DMS53 (cell line): ENCODE measurements at regions not wholly inside any gene's neighbourhood (a gene's known extent, or its start where the extent isn't known, plus 50 kb on each side); places are given as distances from the start of the nearest gene placed in this dataset.

ENCODE experiments used
- DNase-seq: peaks from one replicate; lab custom pipeline; 2025; lab: John Stamatoyannopoulos, UW

- no peak for DNase-seq
These were observed 131.8 kb upstream of the HS6ST1 start for GRCh38 chr2:128450211-128451024.

DNA sequence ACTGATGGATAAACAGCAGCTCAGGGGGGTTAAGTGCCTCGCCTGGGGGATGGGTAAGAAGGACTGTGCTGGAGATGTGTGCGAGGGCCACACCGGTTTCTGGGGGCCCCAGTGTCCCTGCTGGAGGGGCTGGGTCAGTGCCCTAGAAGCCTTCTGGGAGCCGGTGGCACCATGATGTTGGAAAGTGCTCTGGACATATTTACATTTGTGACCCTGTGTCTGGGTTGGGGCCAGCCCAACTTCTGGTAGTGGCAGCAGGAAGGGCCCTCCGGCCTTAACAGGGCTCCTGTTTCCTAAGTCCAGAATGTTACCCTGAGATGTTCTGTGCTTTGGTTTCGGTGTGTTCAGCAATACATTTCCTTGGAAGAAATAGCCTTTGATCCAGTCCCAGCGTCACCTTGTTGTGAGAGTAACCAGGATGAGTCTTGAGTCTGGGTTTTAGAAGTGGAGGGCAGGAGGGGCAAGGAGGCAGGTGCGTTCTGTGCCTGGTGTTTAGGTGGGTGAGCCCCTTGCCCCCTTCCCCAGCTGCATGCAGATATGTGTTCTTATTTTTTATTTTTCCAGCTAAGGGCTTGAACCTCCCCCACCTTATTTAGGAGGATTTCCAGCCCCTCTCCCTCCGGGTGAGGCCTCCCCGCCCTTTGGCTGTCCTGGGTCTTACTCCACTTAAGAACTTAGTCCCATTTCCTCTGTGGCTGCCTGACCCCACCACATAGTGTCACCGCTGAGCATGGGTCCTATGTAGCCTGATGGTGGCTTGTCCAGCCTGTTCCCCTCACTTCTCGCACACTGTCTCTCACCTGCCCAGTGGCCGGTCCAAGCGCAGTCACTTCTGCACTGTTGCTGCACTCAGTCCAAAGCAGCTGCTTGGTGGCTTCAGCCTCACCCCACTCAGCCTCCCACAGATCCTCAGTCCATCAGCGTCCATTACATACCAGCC is 132.7 kb upstream of the HS6ST1 start:
- DNase-seq = no peak

DNA sequence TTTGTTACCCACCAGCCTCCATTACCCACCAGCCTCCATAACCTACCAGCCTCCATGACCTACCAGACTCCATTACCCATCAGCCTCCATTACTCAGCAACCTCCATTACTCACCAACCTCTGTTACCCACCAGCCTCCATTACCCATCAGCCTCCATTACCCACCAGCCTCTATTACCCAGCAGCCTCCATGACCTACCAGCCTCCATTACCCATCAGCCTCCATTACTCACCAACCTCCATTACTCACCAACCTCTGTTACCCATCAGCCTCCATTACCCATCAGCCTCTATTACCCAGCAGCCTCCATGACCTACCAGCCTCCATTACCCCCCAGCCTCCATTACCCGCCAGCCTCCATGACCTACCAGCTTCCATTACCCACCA is 133.3 kb upstream of the HS6ST1 start:
- DNase-seq = no peak

DNA sequence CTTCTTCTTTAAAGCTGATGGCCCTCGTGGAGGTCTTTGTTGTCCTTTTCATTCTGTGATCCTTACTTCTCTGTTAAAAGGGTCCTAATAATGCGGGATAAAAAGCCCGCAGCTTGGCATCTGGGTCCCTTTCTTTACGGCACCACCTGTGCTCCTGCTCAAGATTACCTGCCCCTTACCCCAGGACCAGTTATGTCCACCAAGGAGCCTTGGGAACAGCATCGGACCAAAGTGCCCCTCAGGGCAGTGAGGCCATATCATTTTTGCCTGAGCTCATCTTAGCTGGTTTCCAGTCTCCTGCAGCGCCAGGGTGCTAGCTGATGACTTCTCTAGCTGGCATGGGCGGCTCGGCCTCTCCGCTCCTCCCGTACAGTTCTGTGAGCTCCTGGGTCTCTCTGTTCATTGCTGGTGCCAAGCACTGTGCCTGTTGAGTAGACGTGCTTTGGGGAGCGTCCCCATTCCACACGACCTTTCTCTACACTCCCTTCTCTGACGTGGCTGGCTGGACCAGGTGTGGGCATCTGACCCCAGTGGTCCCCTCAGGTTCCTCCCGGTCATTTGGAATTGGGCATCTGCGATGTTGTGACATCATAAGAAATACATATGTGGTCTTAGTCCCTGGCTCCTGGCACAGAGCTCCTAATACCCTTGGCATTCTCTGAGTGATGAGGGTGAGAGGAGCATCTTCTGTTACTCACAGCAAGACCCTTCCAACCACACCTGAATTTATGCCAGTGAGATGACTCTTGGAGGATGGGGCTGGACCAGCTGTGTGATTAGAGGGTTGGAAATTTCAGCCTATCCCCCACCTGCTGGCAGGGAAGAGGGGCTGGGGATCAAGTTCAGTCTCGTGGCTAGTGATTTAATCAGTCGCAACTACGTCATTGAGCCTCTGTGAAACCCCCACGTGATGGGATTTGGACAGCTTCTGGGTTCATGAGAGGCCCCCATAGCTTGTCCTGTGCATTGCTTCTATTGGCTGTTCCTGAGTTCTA is 134.2 kb upstream of the HS6ST1 start:
- DNase-seq = no peak

DNA sequence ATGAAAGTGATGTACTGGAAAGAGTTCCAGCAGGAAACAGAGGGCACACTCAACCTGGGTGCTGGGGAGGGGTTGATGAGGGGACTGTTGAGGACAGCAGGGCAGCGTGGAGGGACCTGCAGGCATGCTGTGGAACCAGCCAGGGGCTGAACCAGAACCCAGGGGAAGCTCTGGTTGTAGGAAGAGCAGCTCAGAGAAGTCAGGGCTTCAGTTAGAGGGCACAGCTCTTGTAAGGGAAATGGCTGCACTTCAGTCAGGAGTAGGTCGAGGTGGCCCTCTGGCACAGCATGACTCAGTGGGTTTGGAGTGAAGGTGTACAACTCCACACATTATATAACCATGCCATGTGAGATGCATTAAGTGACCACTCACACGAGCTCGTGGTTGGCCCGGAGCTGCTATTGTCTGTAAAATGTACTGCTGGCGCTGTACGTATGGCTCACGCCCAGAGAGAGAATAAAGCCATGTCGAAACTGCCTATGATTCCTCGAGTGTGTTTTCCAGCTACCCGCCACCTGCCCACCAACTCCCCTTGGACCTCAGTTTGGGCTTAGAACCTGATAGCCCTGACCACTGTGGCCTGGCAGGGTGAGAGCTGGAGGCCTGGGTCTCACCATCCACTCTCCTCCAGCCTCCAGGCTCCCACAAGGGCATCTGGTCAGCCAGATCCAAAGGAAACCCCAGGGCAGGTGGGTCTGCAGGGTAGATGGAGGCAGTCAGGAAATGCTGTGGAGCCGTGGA is 136.5 kb upstream of the HS6ST1 start:
- DNase-seq = no peak

DNA sequence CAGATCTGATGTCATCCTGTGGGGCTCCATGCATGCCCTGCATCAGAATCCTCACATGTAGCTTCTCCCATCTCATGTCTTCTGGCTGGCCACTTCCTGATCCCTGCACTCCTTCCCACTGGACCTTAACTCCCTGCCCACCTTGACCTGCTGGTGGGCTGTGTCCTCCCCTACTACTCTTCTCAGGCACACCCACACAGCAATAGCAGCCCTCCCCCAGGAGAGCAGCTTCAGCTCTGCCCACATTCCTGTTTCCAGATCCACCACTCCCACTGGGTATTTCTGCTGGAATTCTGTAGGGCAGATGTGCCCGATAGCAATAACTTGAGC is 137.0 kb upstream of the HS6ST1 start:
- DNase-seq = no peak

- no peak for DNase-seq
These were observed 137.6 kb upstream of the HS6ST1 start for GRCh38 chr2:128456281-128456680.

DNA sequence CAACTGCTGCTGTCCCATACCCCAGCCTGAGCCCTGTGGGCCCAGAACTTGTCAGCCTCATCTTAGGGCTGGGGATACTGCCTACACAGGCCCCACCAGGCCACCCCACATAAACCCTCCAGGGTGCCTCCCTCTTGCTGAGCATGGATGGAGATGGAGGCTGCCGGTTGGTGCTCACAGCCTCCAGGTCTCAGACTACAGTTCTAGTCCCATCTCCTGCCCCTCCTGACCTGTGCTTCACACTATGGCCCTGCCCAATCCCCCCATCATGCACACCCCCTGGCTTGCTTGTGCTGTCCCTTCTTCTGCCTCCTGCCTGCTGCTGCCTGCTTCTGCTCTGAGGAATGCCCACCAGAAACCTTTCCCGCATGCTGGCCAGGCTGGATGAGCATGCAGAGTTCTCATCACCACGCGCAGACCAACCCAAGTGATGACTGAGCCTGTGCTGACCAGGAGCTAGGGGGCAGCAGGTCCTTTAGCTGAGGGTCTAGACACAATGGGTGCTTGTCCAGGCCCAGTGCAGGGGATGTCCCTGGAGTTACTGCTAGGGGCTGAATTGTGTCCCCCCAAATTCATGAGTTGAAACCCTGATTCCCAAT is 138.4 kb upstream of the HS6ST1 start:
- no peak for DNase-seq

GRCh38 chr2:128457716-128458115 is 139.0 kb upstream of the HS6ST1 start:
- no peak for DNase-seq

- no peak for DNase-seq
These were observed 139.8 kb upstream of the HS6ST1 start for GRCh38 chr2:128458505-128458904.

DNA sequence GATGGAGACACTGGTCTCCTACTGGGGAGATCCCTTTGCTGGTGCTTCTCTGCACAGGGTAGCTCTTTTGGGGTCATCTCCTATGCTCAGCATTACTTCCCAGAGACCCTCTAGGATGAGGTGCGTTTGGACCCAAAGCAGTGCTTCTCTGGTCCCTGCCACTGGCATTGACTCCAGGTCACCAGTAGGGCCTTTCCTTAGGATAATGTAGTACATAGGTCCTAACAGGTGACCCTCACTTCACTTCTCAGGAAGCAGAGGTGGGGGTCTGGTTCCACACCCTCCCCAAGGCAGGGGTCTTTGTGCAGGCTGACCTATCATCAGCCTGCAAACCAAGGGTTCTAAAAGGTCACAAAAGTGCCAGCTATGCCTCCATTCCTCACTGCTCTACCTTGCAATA is 145.8 kb upstream of the HS6ST1 start:
- DNase-seq = no peak

DNA sequence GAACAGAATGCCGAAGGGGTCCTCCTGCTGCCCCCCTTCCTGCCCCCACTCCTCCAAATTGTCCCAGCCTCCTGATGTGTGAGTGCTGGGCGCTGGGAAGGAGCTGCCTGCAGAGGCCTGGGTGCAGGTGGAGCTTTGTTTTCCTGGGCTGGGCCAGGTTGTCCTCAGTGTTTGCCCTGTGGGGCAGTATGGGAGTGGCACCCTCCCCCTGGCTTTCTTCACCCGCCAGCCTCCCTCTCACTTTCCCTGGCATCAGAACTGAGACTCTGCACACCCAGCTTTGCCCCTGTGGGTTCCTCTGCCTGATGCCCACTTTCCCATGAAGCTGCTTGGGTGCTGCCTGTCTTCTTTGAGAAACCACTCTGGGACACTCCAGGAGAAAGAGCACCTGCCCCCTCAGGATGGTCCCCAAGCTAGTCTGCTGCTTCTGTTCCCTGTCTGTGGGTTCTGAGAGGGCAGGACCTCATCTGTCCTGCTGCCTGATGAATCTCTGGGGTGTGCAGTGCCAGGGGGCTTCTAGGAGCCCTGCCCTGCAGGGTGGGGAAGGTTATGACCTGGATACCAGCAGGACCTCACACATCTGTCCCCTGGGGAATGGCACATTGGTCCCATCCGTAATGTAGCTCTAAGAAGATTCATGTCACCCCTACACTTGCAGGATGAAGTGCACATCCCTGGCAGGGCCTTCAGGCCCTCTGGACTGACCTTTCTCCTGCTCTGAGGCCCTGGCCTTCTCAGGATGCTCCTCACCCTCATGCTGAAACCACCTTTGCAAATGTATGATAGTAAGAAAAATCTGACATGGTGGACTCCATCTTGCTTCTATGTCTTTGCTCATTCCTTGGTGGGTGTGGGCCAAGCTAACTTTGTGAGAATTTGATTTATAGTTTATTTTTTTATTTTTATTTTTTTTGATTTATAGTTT is 146.8 kb upstream of the HS6ST1 start:
- no peak for DNase-seq

DNA sequence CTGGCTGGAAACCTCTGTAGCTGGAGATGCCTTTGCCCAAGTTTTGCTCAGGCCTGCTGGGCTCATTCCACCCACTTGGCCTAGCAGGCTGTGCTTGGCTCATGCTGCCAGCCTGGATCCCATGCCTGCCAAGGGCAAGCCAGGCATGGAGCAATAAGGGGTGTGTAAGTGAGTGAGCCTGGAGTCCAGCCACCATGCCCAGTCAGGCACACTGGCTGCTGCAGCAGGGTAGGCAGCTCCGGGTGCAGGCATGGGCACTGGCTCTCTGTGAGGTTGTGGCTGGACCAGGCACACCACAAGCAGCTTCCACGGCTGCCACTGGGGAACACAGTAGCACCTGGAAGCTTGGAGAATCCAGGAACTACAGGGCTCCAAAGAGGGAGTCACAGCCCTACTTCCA is 147.7 kb upstream of the HS6ST1 start:
- no peak for DNase-seq

DNA sequence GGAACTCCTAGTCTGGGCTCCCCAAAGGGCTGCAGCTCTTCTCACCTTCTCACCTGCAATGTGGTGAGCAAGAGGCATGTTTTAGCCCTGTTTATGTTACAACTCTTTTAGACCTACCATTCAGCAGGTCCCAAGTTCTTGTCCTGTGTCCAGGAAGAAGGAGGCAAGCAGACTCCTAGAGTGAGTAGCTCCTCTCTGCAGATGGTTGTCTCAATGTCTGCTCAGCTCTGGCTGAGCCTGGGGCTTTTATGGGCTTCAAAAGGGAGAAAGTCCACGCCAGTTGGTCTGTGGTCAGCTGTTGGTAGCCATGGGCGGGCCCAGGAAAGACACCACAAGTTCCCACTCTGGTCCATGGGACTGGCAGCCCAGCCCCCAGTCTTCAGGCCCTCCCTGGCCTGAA is 148.1 kb upstream of the HS6ST1 start:
- DNase-seq = no peak

GRCh38 chr2:128467321-128467969 is 148.8 kb upstream of the HS6ST1 start:
- DNase-seq = no peak

DNA sequence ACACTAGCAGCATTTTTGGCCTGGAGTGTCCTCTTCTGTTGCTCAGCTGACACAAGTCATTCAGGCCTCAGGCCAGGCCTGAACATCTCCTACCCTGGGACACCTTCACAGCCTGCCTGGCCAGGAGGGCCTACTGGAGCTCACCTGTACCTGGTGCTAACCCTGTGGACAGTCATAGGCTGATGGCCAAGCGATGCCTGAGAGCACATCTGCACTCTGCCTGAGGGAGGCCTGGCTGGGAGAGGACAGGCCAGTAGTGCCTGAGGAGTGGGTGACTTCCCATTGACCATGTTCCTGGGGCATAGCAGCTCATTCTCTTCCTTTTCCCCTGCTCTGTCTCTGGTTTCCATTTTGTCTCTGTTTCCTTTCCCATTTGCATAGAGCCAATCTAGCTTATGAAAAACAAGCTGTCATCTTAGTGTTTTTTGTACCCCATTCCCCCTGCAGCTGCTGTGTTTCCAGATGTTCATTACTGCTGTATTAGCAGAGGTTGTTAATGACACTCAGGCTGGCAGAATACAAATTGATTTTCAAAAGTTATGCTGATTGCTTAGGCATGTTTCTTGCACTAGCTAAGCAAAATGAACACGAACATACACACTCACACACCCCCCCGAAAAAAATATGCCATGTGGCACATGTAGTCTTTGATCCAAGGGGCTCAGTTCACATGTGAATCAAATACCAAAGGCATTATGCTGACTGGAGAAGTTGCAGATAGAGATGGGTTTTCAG is 149.7 kb upstream of the HS6ST1 start:
- no peak for DNase-seq

GRCh38 chr2:128469203-128469602 is 150.5 kb upstream of the HS6ST1 start:
- DNase-seq = peak; percentile 1

DNA sequence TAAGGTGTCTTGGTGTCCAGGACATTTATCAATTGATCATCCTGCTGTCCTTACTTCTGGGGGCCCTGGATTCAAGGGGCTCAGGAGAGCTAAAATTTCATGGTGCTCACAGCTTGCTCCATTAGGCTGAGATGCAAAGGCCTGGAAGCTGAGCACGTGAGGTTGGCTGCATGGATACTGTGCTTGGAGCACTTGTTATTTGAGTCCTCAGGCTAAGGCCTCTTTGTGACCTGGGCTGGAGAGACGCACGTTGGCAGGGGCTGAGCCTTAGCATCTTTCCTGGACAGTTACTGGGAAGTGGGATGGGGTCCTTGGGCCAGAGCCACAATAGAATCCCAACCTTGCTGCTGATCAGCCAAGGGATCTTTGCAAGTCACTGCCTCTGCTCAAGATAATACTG is 151.2 kb upstream of the HS6ST1 start:
- no peak for DNase-seq

GRCh38 chr2:128472789-128473174 is 154.1 kb upstream of the HS6ST1 start:
- no peak for DNase-seq
